Mucosa of descending colon (tissue), 3 donors: ENCODE measurements at regions not wholly inside any gene's neighbourhood (a gene's known extent, or its start where the extent isn't known, plus 50 kb on each side); places are given as distances from the start of the nearest gene placed in this dataset.

Source experiments
- ATAC-seq: fragments of 200-7000 bp; cut with Tn5 transposase; one replicate; pipeline ENCODE4 v1.9.1; 2020; ENCODE audit warnings: mild to moderate bottlenecking, moderate library complexity
- DNase-seq, 3 donors: peaks; one replicate each; pipeline ENCODE4 v3.0.0-alpha.2; 2020
- H3K36me3 ChIP-seq: fragments of 200-600 bp; one replicate; pipeline ENCODE4 v1.8.0; 2021; ENCODE audit warnings: low read depth, mild to moderate bottlenecking
- H3K4me1 ChIP-seq: fragments of 200-600 bp; one replicate; pipeline ENCODE4 v1.8.0; 2021; ENCODE audit warnings: low read depth, mild to moderate bottlenecking
- H3K4me3 ChIP-seq: fragments of 200-600 bp; one replicate; pipeline ENCODE4 v1.8.0; 2021; ENCODE audit warnings: mild to moderate bottlenecking
- H3K9me3 ChIP-seq: fragments of 200-600 bp; one replicate; pipeline ENCODE4 v1.8.0; 2021; ENCODE audit warnings: mild to moderate bottlenecking
- intact Hi-C, 2 donors: fragments of 100-400 bp; cut with DNase I in 1 of 2; cut with micrococcal nuclease in 1 of 2; formaldehyde crosslinking; loops; one replicate each; pipeline versions ENCODE4 v1.11.0 to v1.11.1; 2022; cut with DNase I, micrococcal nuclease
- TF ChIP-seq, protein P1 (sequence below): fragments of 200-600 bp; IDR thresholded peaks from one replicate; pipeline ENCODE4 v1.8.0; 2022; ENCODE audit warnings: antibody characterized with exemption, mild to moderate bottlenecking
- donor health status: DM: no; HTN: no; CAD: no; lungs with moderate emphysema.
- donor health status: DM: no; HTN: no; CAD: no.
- donor health status: DM: no; HTN: yes; CAD: no.

DNA sequence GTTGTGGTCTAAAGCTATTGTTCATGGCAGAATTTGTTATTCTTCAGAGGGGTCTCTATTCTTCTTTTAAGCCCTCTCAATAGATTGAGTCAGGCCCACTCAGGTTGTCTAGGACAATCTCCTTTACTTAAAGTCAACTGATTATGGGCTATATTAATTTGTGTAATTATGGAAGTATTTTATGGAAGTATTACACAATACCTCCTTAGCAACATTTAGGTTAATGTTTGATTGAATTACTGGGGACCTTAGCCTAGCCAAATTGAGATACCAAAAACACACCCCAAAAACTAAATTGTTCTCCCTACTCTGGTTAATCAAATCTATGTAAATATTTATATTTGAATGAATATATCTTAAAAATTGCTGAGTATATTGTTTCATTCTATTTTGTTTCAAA is 347.1 kb upstream of the GRIN3A start:
- TF ChIP-seq, protein P1, sequence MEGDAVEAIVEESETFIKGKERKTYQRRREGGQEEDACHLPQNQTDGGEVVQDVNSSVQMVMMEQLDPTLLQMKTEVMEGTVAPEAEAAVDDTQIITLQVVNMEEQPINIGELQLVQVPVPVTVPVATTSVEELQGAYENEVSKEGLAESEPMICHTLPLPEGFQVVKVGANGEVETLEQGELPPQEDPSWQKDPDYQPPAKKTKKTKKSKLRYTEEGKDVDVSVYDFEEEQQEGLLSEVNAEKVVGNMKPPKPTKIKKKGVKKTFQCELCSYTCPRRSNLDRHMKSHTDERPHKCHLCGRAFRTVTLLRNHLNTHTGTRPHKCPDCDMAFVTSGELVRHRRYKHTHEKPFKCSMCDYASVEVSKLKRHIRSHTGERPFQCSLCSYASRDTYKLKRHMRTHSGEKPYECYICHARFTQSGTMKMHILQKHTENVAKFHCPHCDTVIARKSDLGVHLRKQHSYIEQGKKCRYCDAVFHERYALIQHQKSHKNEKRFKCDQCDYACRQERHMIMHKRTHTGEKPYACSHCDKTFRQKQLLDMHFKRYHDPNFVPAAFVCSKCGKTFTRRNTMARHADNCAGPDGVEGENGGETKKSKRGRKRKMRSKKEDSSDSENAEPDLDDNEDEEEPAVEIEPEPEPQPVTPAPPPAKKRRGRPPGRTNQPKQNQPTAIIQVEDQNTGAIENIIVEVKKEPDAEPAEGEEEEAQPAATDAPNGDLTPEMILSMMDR: no peak
- intact Hi-C loops: no loop called here
- no peak overlapping the region for H3K4me3 ChIP-seq
- DNase-seq: no peak
- ATAC-seq: no peak
- H3K36me3 ChIP-seq: no peaks in the 10 kb centered on the region
- H3K9me3 ChIP-seq: no peaks in the 10 kb centered on the region
- no peaks in the 10 kb centered on the region for H3K4me1 ChIP-seq

- TF ChIP-seq, protein P1: no peak
- ATAC-seq (no peak), DNase-seq (no peak)
- Histone ChIP-seq H3K36me3 (no peaks in the 10 kb centered on the region), H3K9me3 (no peaks in the 10 kb centered on the region), H3K4me3 (no peak overlapping the region), H3K4me1 (no peaks in the 10 kb centered on the region)
- intact Hi-C loops: no loop called here
Observed at GRCh38 chr9:102072059-102072764, 333.8 kb upstream of the GRIN3A start.

GRCh38 chr9:102069969-102070368 is 331.5 kb upstream of the GRIN3A start:
- DNase-seq (no peak), ATAC-seq (no peak)
- H3K36me3 ChIP-seq: no peaks in the 10 kb centered on the region
- TF ChIP-seq, protein P1: no peak
- H3K4me1 ChIP-seq: no peaks in the 10 kb centered on the region
- intact Hi-C loops: no loop called here
- no peak overlapping the region for H3K4me3 ChIP-seq
- no peaks in the 10 kb centered on the region for H3K9me3 ChIP-seq

- Histone ChIP-seq H3K36me3 (no peaks in the 10 kb centered on the region), H3K9me3 (no peaks in the 10 kb centered on the region), H3K4me3 (no peak overlapping the region), H3K4me1 (no peaks in the 10 kb centered on the region)
- DNase-seq: no peak
- ATAC-seq: no peak
- TF ChIP-seq, protein P1: no peak
- intact Hi-C loops: no loop called here
Observed at GRCh38 chr9:102054811-102055210, 316.4 kb upstream of the GRIN3A start.

DNA sequence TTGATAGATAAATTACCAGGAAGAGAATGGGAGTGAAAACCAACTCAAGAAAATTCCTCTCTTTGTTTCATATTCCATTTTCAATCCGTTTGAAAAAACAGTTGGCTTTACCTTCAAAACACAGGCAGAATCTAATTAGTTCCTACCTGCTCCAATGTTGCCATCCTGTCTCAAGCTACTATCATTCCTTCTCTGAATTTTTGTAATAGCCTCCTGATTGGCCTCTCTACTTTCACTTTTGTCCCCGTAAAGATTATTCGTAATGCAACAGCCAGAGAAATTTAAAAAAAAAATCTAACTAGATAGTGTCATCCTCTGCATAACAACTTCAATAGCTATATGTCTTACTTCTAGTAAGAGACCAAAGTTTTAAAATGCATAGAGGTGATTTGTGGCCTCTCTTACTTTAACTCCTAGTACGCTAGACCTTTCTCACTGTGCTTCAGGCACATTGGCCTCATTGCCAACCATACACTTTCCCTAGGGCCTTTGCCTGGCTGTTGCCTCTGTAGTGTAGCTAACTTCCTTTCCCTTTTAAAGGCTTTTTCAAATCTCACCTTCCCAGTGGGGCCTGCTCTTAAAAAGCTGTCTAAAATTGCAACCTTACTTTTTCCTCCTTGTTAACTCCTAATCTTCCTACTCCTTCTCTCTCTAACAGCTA is 311.3 kb upstream of the GRIN3A start:
- intact Hi-C loops: loop anchor here in 1 of 2 donors (10.0 kb wide), 1 partner anchor 55 kb away; no protein-coding TSS in a partner anchor
- no peak overlapping the region for H3K4me3 ChIP-seq
- no peaks in the 10 kb centered on the region for H3K9me3 ChIP-seq
- ATAC-seq (no peak), DNase-seq (no peak)
- H3K4me1 ChIP-seq: no peaks in the 10 kb centered on the region
- no peaks in the 10 kb centered on the region for H3K36me3 ChIP-seq
- TF ChIP-seq, protein P1: no peak
